SK-N-SH (cell line): ENCODE measurements at regions not wholly inside any gene's neighbourhood (a gene's known extent, or its start where the extent isn't known, plus 50 kb on each side); places are given as distances from the start of the nearest gene placed in this dataset.

Experiments used
- CTCF ChIA-PET: fragments of 300-600, 350-600 bp; formaldehyde crosslinking; extraction: SDS; loops from one replicate; lab custom pipeline; 2021; lab: Yijun Ruan, JAX
- POLR2A ChIA-PET: fragments of 350-600 bp; sonication (Branson Sonifier 250); formaldehyde crosslinking; extraction: SDS; loops from one replicate; lab custom pipeline; 2020; ENCODE audit warnings: antibody characterized with exemption, inconsistent platforms; lab: Yijun Ruan, JAX
- DNase-seq: peaks from one replicate; pipeline ENCODE4 v3.0.0; 2012
- H2AFZ ChIP-seq: fragments of 200-600 bp; sonication (generic); 2 replicates; pipeline ENCODE4 v1.8.1; 2016; ENCODE audit warnings: antibody characterized with exemption, mild to moderate bottlenecking, low read depth
- H3F3A ChIP-seq: fragments of 200-600 bp; sonication (generic); replicated peaks from 2 replicates; pipeline ENCODE3; 2016; ENCODE audit warnings: antibody characterized with exemption, mild to moderate bottlenecking; ENCODE audit not compliant: insufficient read depth
- H3K27ac ChIP-seq, 2 experiments: fragments of 200-500 bp in 1 of 2; fragments of 200-600 bp in 1 of 2; sonication (Bioruptor generic) in 1 of 2; sonication (generic), shearing (Covaris generic) in 1 of 2; 2 replicates each; pipeline versions ENCODE4 v1.5.1 to v1.6.1; 2014 to 2016; ENCODE audit warnings: low read depth in 2 of 2, inconsistent platforms in 1 of 2, low read length in 1 of 2, mild to moderate bottlenecking in 1 of 2, mixed read lengths in 1 of 2
- H3K27me3 ChIP-seq: fragments of 200-600 bp; sonication (generic), shearing (Covaris generic); 2 replicates; pipeline ENCODE4 v1.6.1; 2016; ENCODE audit warnings: mixed run types; ENCODE audit not compliant: insufficient read depth
- H3K36me3 ChIP-seq, 2 experiments: fragments of 200-500 bp in 1 of 2; fragments of 200-600 bp in 1 of 2; sonication (Bioruptor generic) in 1 of 2; sonication (generic) in 1 of 2; replicated peaks in 1 of 2; 2 replicates each; pipeline versions ENCODE3 to v1.5.1; 2014 to 2016; ENCODE audit warnings: low read length in 1 of 2, mild to moderate bottlenecking in 1 of 2; ENCODE audit not compliant: insufficient read depth in 2 of 2, control insufficient read depth in 1 of 2
- H3K4me1 ChIP-seq, 2 experiments: fragments of 200-500 bp in 1 of 2; fragments of 200-600 bp in 1 of 2; sonication (Bioruptor generic) in 1 of 2; sonication (generic), shearing (Covaris generic) in 1 of 2; 2 replicates each; pipeline versions ENCODE4 v1.5.1 to v1.6.1; 2014 to 2016; ENCODE audit warnings: low read depth in 1 of 2, low read length in 1 of 2, mixed run types in 1 of 2; ENCODE audit not compliant: insufficient read depth in 2 of 2, control insufficient read depth in 1 of 2
- H3K4me2 ChIP-seq: fragments of 200-600 bp; sonication (generic), shearing (Covaris generic); 2 replicates; pipeline ENCODE4 v1.6.1; 2017; ENCODE audit warnings: mixed run types
- H3K4me3 ChIP-seq, 2 experiments: fragments of 200-500 bp in 1 of 2; fragments of 200-600 bp in 1 of 2; sonication (Bioruptor generic) in 1 of 2; sonication (generic), shearing (Covaris generic) in 1 of 2; 2 replicates each; pipeline versions ENCODE4 v1.5.1 to v1.8.1; 2014 to 2016; ENCODE audit warnings: low read depth in 2 of 2, inconsistent platforms in 1 of 2, low read length in 1 of 2, mild to moderate bottlenecking in 1 of 2, mixed read lengths in 1 of 2, moderate library complexity in 1 of 2
- H3K79me2 ChIP-seq: fragments of 200-600 bp; sonication (generic); 2 replicates; pipeline ENCODE4 v1.8.1; 2017; ENCODE audit warnings: mild to moderate bottlenecking; ENCODE audit not compliant: insufficient read depth
- H3K9ac ChIP-seq: fragments of 200-600 bp; sonication (generic); 2 replicates; pipeline ENCODE4 v1.6.1; 2017; ENCODE audit warnings: mixed run types
- H3K9me2 ChIP-seq: fragments of 200-600 bp; sonication (generic); 2 replicates; pipeline ENCODE4 v1.6.1; 2017; ENCODE audit warnings: mixed run types
- H3K9me3 ChIP-seq: fragments of 200-600 bp; sonication (generic); 2 replicates; pipeline ENCODE4 v1.6.1; 2017; ENCODE audit warnings: mixed run types, mild to moderate bottlenecking, moderate library complexity
- H4K20me1 ChIP-seq: fragments of 200-600 bp; sonication (generic); 2 replicates; pipeline ENCODE4 v1.6.1; 2017; ENCODE audit warnings: mild to moderate bottlenecking, mixed run types; ENCODE audit not compliant: insufficient read depth
- CTCF ChIP-seq: fragments of 200-600 bp; sonication (generic); IDR thresholded peaks from 2 replicates; pipeline ENCODE4 v1.6.1; 2017; ENCODE audit warnings: antibody characterized with exemption, mild to moderate bottlenecking, moderate library complexity
- FOXJ3 ChIP-seq: sonication (generic); formaldehyde crosslinking; IDR thresholded peaks from 2 replicates; pipeline ENCODE4 v1.5.1; 2020; ENCODE audit warnings: mild to moderate bottlenecking, missing genetic modification reagents
- GABPA ChIP-seq: IDR thresholded peaks from 2 replicates; pipeline ENCODE4 v1.4.0; 2012; ENCODE audit warnings: low read depth, mild to moderate bottlenecking
- MAX ChIP-seq: IDR thresholded peaks from 2 replicates; pipeline ENCODE4 v1.4.0; 2012; ENCODE audit warnings: low read depth
- MEF2A ChIP-seq: IDR thresholded peaks from 2 replicates; pipeline ENCODE4 v1.4.0; 2012; ENCODE audit warnings: low read depth, borderline replicate concordance
- MXI1 ChIP-seq: IDR thresholded peaks from 2 replicates; pipeline ENCODE4 v1.6.1; 2012; ENCODE audit warnings: mild to moderate bottlenecking, low read depth, low read length, improper control_type of control experiment
- NFIC ChIP-seq: IDR thresholded peaks from 2 replicates; pipeline ENCODE4 v1.4.0; 2012; ENCODE audit warnings: borderline replicate concordance
- PBX3 ChIP-seq: IDR thresholded peaks from 2 replicates; pipeline ENCODE4; 2012
- RXRA ChIP-seq: IDR thresholded peaks from 2 replicates; pipeline ENCODE4 v1.4.0; 2012; ENCODE audit warnings: low read depth, mild to moderate bottlenecking, borderline replicate concordance
- TAF1 ChIP-seq: IDR thresholded peaks from 2 replicates; pipeline ENCODE4 v1.6.1; 2012; ENCODE audit warnings: low read depth, mild to moderate bottlenecking, low read length, moderate library complexity, borderline replicate concordance
- WGBS: methylation state at CpG from one replicate; pipeline ENCODE4 v1.1.6; 2017; ENCODE audit warnings: low lambda C conversion rate; 5-methylcytosine and 5-hydroxymethylcytosine counted together

GRCh38 chr10:109007514-109007913 lies 915.8 kb downstream of the XPNPEP1 start:
- Histone ChIP-seq H3K4me3 (no peak overlapping the region), H3K79me2 (no peaks in the 10 kb centered on the region), H3K9me3 (no peaks in the 10 kb centered on the region), H3K4me2 (no peak overlapping the region), H3K9me2 (no peaks in the 10 kb centered on the region), H3K27ac (no peak overlapping the region), H3K36me3 (no peaks in the 10 kb centered on the region), H3K4me1 (no peaks in the 10 kb centered on the region), H4K20me1 (no peaks in the 10 kb centered on the region), H2AFZ (no peak overlapping the region), H3K27me3 (no peaks in the 10 kb centered on the region), H3F3A (no peaks in the 10 kb centered on the region), H3K9ac (no peak overlapping the region)
- no peak for DNase-seq
- CTCF ChIA-PET = interaction anchor here (1.3 kb wide), 1 partner anchor 10 kb away, joined by 3 read pairs; no protein-coding TSS in a partner anchor
- TF ChIP-seq NFIC (no peak), RXRA (no peak), MXI1 (no peak), MEF2A (no peak), PBX3 (no peak), FOXJ3 (CRISPR knock-in tag) (no peak), CTCF (no peak), GABPA (no peak)
- 11% methylated on average over 1 of the region's 1 CpG for WGBS
- POLR2A ChIA-PET = no interaction called here

GRCh38 chr10:108990441-108990840 lies 932.9 kb downstream of the XPNPEP1 start:
- Histone ChIP-seq H3K9ac (no peak overlapping the region), H3K4me1 (no peaks in the 10 kb centered on the region), H3K9me3 (no peaks in the 10 kb centered on the region), H4K20me1 (no peaks in the 10 kb centered on the region), H3F3A (no peaks in the 10 kb centered on the region), H2AFZ (no peak overlapping the region), H3K79me2 (no peaks in the 10 kb centered on the region), H3K27me3 (no peaks in the 10 kb centered on the region), H3K4me3 (no peak overlapping the region), H3K36me3 (no peaks in the 10 kb centered on the region), H3K4me2 (no peak overlapping the region), H3K27ac (no peak overlapping the region), H3K9me2 (no peaks in the 10 kb centered on the region)
- DNase-seq = no peak
- TF ChIP-seq TAF1 = no peak
- POLR2A ChIA-PET = no interaction called here
- 60% methylated on average over 5 of the region's 5 CpGs for WGBS
- CTCF ChIA-PET = no interaction called here

GRCh38 chr10:108989976-108990375 lies 933.3 kb downstream of the XPNPEP1 start:
- Histone ChIP-seq H3K4me2 (no peak overlapping the region), H3K27me3 (no peaks in the 10 kb centered on the region), H3K36me3 (no peaks in the 10 kb centered on the region), H3K27ac (no peak overlapping the region), H3K79me2 (no peaks in the 10 kb centered on the region), H3K4me3 (no peak overlapping the region), H4K20me1 (no peaks in the 10 kb centered on the region), H3F3A (no peaks in the 10 kb centered on the region), H3K4me1 (no peaks in the 10 kb centered on the region), H2AFZ (no peak overlapping the region), H3K9ac (no peak overlapping the region), H3K9me3 (no peaks in the 10 kb centered on the region), H3K9me2 (no peaks in the 10 kb centered on the region)
- ChIA-PET POLR2A (no interaction called here), CTCF (no interaction called here)
- TF ChIP-seq MAX = no peak
- WGBS = 67% methylated on average over 4 of the region's 4 CpGs
- DNase-seq = no peak
